ENCODE measurements at regions not wholly inside any gene's neighbourhood (a gene's known extent, or its start where the extent isn't known, plus 50 kb on each side); places are given as distances from the start of the nearest gene placed in this dataset.

DNA sequence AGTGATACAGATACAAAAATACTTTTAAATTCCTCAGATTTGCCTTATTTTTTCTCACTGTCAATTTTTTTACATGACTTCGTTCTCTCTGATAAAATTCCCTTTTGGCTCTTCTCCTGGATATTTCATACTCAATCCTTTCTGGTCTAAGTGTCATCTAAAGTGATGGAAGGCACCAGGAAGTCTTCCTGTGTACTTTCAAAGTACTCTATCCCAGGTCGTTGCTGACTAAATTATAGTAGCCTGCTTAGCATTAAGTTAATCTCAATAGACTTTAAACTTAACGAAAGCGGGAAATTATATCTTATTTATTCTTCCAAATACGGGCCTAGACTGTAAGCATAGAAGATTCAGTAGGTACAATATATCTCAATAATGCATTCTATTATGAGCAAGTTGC, 67.8 kb downstream of the CASP12 start:
- POLR2A ChIA-PET = no interaction called here
- Histone ChIP-seq H3K4me1 (ENCODE audit: control insufficient read depth, insufficient read depth, low read length) (no peaks in the 10 kb centered on the region), H3K4me3 (ENCODE audit: low read depth, low read length) (no peak overlapping the region), H3K27ac (ENCODE audit: extremely low read depth, low read depth, low read length) (no peak overlapping the region), H3K9me3 (ENCODE audit: control insufficient read depth, insufficient read depth, low read depth, low read length) (no peaks in the 10 kb centered on the region), H3K36me3 (ENCODE audit: control insufficient read depth in 2 of 2, insufficient read depth in 1 of 2, low read length in 2 of 2) (no peaks in the 10 kb centered on the region)
- TF ChIP-seq, protein P1, sequence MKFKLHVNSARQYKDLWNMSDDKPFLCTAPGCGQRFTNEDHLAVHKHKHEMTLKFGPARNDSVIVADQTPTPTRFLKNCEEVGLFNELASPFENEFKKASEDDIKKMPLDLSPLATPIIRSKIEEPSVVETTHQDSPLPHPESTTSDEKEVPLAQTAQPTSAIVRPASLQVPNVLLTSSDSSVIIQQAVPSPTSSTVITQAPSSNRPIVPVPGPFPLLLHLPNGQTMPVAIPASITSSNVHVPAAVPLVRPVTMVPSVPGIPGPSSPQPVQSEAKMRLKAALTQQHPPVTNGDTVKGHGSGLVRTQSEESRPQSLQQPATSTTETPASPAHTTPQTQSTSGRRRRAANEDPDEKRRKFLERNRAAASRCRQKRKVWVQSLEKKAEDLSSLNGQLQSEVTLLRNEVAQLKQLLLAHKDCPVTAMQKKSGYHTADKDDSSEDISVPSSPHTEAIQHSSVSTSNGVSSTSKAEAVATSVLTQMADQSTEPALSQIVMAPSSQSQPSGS (tag by site-specific recombination; IDR thresholded peaks at IDR 0.05; ENCODE audit: low read depth) = no peak
- TF ChIP-seq MYNN (tag by site-specific recombination; IDR thresholded peaks at IDR 0.05; ENCODE audit: borderline replicate concordance) = no peak
- no peak for TF ChIP-seq ZNF610 (tag by site-specific recombination; IDR thresholded peaks at IDR 0.05; ENCODE audit: borderline replicate concordance)
- no peak for TF ChIP-seq ZNF335 (tag by site-specific recombination; conservative IDR thresholded peaks at IDR 0.05)
- TF ChIP-seq ZNF292 (tag by site-specific recombination; IDR thresholded peaks at IDR 0.05; ENCODE audit: borderline replicate concordance, low read depth) = no peak
- TF ChIP-seq TSHZ1 (tag by site-specific recombination; IDR thresholded peaks at IDR 0.05; ENCODE audit: borderline replicate concordance) = no peak
- no peak for TF ChIP-seq KLF7 (tag by site-specific recombination; IDR thresholded peaks at IDR 0.05; ENCODE audit: borderline replicate concordance)
- TF ChIP-seq ZNF37A (tag by site-specific recombination; IDR thresholded peaks at IDR 0.05) = no peak
- TF ChIP-seq ZNF416 (tag by site-specific recombination; IDR thresholded peaks at IDR 0.05) = no peak
- TF ChIP-seq, protein P2, sequence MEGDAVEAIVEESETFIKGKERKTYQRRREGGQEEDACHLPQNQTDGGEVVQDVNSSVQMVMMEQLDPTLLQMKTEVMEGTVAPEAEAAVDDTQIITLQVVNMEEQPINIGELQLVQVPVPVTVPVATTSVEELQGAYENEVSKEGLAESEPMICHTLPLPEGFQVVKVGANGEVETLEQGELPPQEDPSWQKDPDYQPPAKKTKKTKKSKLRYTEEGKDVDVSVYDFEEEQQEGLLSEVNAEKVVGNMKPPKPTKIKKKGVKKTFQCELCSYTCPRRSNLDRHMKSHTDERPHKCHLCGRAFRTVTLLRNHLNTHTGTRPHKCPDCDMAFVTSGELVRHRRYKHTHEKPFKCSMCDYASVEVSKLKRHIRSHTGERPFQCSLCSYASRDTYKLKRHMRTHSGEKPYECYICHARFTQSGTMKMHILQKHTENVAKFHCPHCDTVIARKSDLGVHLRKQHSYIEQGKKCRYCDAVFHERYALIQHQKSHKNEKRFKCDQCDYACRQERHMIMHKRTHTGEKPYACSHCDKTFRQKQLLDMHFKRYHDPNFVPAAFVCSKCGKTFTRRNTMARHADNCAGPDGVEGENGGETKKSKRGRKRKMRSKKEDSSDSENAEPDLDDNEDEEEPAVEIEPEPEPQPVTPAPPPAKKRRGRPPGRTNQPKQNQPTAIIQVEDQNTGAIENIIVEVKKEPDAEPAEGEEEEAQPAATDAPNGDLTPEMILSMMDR (tag by site-specific recombination; IDR thresholded peaks at IDR 0.05) = no peak
- CTCF ChIA-PET = interaction anchor here (0.7 kb wide), 1 partner anchor 943 kb away, joined by 3 read pairs; no protein-coding TSS in a partner anchor

GRCh38 chr11:104830080-104830479, 68.2 kb downstream of the CASP12 start:
- Histone ChIP-seq H3K4me3 (ENCODE audit: low read depth, low read length) (no peak overlapping the region), H3K9me3 (ENCODE audit: control insufficient read depth, insufficient read depth, low read depth, low read length) (no peaks in the 10 kb centered on the region), H3K36me3 (ENCODE audit: control insufficient read depth in 2 of 2, insufficient read depth in 1 of 2, low read length in 2 of 2) (no peaks in the 10 kb centered on the region), H3K27ac (ENCODE audit: extremely low read depth, low read depth, low read length) (no peak overlapping the region), H3K4me1 (ENCODE audit: control insufficient read depth, insufficient read depth, low read length) (no peaks in the 10 kb centered on the region)
- TF ChIP-seq MEIS1 (CRISPR knock-in tag; IDR thresholded peaks at IDR 0.05; ENCODE audit: borderline replicate concordance) (no peak), TSHZ1 (tag by site-specific recombination; IDR thresholded peaks at IDR 0.05; ENCODE audit: borderline replicate concordance) (no peak), ZEB2 (tag by site-specific recombination; IDR thresholded peaks at IDR 0.05) (no peak), ZNF837 (tag by site-specific recombination; IDR thresholded peaks at IDR 0.05) (no peak), ZNF596 (tag by site-specific recombination; IDR thresholded peaks at IDR 0.05) (no peak), ZNF148 (tag by site-specific recombination; IDR thresholded peaks at IDR 0.05; ENCODE audit: borderline replicate concordance) (no peak), REPIN1 (tag by site-specific recombination; IDR thresholded peaks at IDR 0.05; ENCODE audit: low read depth) (no peak), ZNF274 (IDR thresholded peaks at IDR 0.05; ENCODE audit: low read length) (no peak), ZNF274 (tag by site-specific recombination; IDR thresholded peaks at IDR 0.05; ENCODE audit: borderline replicate concordance) (no peak), PRDM6 (tag by site-specific recombination; IDR thresholded peaks at IDR 0.05) (no peak), ZNF16 (tag by site-specific recombination; IDR thresholded peaks at IDR 0.05; ENCODE audit: low read depth) (no peak)
- POLR2A ChIA-PET = no interaction called here
- CTCF ChIA-PET = no interaction called here

Measured in HEK293 (cell line).